HG03175 (cell line): ENCODE measurements at regions not wholly inside any gene's neighbourhood (a gene's known extent, or its start where the extent isn't known, plus 50 kb on each side); places are given as distances from the start of the nearest gene placed in this dataset.
"Not testable (repeated sequence)": the region's sequence is repeated elsewhere in the genome, so short reads cannot be mapped to it uniquely, and the experiment has no call there.

Experiments used
- ATAC-seq: cut with Tn5 transposase; IDR thresholded peaks from one replicate; pipeline ENCODE4 v1.9.1; 2021; ENCODE audit warnings: mild to moderate bottlenecking, moderate library complexity; ENCODE audit not compliant: unreplicated experiment

GRCh38 chr14:58751788-58752187, 114.0 kb downstream of the DACT1 start:
- ATAC-seq: no peak

GRCh38 chr14:58752289-58752688, 114.5 kb downstream of the DACT1 start:
- ATAC-seq: no peak

- ATAC-seq: no peak
Observed at GRCh38 chr14:58752771-58753201, 115.0 kb downstream of the DACT1 start.

- no peak for ATAC-seq
Observed at GRCh38 chr14:58755031-58755925, 117.5 kb downstream of the DACT1 start.

- no peak for ATAC-seq
Observed at GRCh38 chr14:58760121-58760520, 122.4 kb downstream of the DACT1 start.

- ATAC-seq: no peak
Observed at GRCh38 chr14:58762629-58763028, 124.9 kb downstream of the DACT1 start.

- ATAC-seq: no peak
Observed at GRCh38 chr14:58763210-58763609, 125.4 kb downstream of the DACT1 start.

GRCh38 chr14:58765418-58765831, 127.7 kb downstream of the DACT1 start:
- no peak for ATAC-seq

GRCh38 chr14:58765843-58766242, 128.1 kb downstream of the DACT1 start:
- no peak for ATAC-seq

- no peak for ATAC-seq
Observed at GRCh38 chr14:58769011-58769643, 131.4 kb downstream of the DACT1 start.

- no peak for ATAC-seq
Observed at GRCh38 chr14:58769771-58770170, 132.0 kb downstream of the DACT1 start.

- no peak for ATAC-seq
Observed at GRCh38 chr14:58770491-58770982, 132.8 kb downstream of the DACT1 start.

GRCh38 chr14:58771016-58771415, 133.3 kb downstream of the DACT1 start:
- no peak for ATAC-seq

GRCh38 chr14:58772116-58772515, 134.4 kb downstream of the DACT1 start:
- ATAC-seq: no peak

- ATAC-seq: no peak
Observed at GRCh38 chr14:58772794-58773620, 135.2 kb downstream of the DACT1 start.

GRCh38 chr14:58774531-58774930, 136.8 kb downstream of the DACT1 start:
- no peak for ATAC-seq

GRCh38 chr14:58775130-58775529, 137.4 kb downstream of the DACT1 start:
- not testable (repeated sequence) for ATAC-seq

GRCh38 chr14:58776516-58776915, 138.8 kb downstream of the DACT1 start:
- ATAC-seq: no peak

GRCh38 chr14:58777541-58777979, 139.8 kb downstream of the DACT1 start:
- no peak for ATAC-seq

- no peak for ATAC-seq
Observed at GRCh38 chr14:58778202-58778601, 140.4 kb downstream of the DACT1 start.

- no peak for ATAC-seq
Observed at GRCh38 chr14:58779376-58779775, 141.6 kb downstream of the DACT1 start.
